HG03432 (cell line): ENCODE measurements at regions not wholly inside any gene's neighbourhood (a gene's known extent, or its start where the extent isn't known, plus 50 kb on each side); places are given as distances from the start of the nearest gene placed in this dataset.
A peak's percentile ranks its signal among the peaks of the same experiment; 100 is the strongest.

Experiments
- ATAC-seq: cut with Tn5 transposase; IDR thresholded peaks from one replicate; pipeline ENCODE4 v1.9.1; 2021; ENCODE audit warnings: mild to moderate bottlenecking, moderate library complexity; ENCODE audit not compliant: unreplicated experiment

DNA sequence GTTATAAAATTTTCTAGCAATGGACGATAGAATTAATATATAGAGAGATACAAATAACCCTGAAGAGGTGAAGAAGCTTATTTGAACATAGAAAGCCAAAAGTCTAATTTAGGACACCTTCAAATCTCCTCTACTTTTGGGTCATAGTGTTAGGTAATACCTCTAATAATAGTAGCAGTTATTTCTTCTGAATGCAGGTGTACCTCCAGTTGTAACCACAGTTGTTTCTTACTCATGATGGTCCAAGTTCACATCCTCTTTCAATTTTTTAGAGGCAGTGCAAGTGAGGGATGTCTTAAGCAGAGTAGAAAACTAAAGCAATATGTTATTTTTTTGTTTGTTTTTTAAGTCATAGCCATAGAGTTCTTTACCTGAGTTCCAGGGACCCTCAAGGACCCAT, 429.5 kb downstream of the CCDC85A start:
- peak; percentile 67 for ATAC-seq

- no peak for ATAC-seq
These were observed 430.1 kb downstream of the CCDC85A start for GRCh38 chr2:56613920-56614319.

DNA sequence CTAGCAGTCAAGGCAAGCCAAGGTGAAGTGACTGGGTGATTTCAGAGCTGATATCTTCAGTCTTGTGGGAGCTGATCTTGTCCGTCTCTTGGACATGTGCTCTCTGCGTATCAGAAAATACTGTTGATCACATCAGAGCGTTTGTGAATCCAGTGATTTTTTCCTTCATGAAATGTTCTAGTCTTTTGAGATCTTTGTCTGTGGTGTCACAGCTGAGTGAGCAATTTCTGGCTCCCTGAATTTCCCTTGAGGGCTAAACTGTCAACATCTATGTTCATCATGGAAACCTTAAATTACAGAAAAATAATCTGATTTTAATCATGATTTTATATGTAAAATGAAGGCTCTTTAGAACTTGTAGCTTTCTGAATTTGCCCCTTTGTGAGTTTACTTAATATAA, 432.0 kb downstream of the CCDC85A start:
- no peak for ATAC-seq

GRCh38 chr2:56624181-56624580, 440.4 kb downstream of the CCDC85A start:
- no peak for ATAC-seq

DNA sequence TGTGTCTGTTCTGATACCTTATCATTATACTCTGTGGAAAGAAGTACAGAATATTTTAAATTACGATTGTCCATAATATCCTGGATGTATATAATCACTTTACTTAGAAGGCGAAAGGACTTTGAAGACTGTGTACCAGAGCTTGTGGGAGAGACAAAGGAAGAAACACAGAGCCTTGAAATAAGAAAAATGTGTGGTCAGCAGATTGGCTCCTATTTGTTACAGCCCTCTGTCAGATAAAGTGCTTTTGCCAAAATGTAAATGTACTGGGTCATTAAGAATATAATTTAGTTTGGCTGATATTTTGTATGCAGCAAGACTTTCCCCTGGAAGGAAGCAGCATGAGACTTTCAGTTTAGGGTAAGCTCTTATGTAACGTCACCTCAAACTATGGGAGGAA, 443.1 kb downstream of the CCDC85A start:
- ATAC-seq = no peak

GRCh38 chr2:56630286-56630685, 446.5 kb downstream of the CCDC85A start:
- no peak for ATAC-seq

- no peak for ATAC-seq
These were observed 464.2 kb downstream of the CCDC85A start for GRCh38 chr2:56647997-56648396.

DNA sequence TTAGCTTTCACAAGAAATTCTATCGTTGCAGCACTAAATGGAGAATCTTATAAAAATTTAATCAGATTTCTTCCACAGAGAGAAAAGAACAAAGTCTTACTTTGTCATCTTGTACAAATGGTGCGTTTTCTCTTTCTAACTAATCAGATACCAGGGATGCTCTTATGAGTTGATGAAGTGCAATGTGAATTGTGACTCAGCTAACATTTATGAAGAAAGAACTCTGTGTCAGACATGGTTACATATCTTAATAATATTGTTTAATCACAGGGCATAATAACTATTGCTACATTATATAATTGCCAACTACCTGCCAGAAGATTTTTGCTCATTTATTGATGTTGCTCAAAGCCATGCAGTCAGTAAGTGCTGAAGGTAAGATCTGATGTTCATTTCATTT, 465.0 kb downstream of the CCDC85A start:
- no peak for ATAC-seq

DNA sequence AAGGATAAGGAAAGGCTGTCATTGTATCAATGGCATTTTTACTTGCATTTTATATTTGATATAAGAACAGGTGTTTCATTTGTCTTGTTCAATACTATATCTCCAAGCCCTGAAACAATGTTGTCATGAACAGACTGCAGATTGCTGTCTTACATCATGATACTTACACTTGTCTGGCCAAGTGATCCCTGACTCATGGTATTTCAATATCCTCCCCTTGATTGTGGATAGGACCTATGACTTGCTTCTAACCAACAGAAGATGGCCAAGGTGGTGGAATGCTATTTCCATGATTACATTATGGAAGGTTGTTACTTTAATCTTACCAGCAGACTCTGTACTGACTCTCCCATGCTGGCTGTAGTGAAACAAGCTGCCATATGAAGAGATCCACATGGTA, 471.1 kb downstream of the CCDC85A start:
- ATAC-seq = no peak

- ATAC-seq = no peak
These were observed 473.0 kb downstream of the CCDC85A start for GRCh38 chr2:56656826-56657225.

DNA sequence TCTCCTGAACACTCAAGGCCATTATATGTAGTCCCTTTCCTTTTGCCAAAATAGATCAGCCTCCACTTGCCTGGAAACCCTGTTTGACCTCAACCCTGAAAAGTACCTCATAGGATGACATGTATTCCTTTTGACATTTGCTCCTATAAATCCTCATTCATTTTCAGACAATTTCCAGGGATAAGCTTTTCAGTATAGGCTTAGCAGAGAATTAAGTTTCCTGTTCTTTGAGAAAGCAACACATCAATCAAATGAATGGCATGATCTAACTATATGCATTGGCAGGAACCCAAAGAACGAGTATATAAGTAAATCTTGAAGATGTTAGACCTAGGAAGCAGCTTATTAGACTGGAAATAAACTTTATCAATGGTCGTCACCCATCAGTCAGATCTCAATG, 483.0 kb downstream of the CCDC85A start:
- no peak for ATAC-seq

GRCh38 chr2:56671973-56672569, 488.3 kb downstream of the CCDC85A start:
- ATAC-seq = no peak

DNA sequence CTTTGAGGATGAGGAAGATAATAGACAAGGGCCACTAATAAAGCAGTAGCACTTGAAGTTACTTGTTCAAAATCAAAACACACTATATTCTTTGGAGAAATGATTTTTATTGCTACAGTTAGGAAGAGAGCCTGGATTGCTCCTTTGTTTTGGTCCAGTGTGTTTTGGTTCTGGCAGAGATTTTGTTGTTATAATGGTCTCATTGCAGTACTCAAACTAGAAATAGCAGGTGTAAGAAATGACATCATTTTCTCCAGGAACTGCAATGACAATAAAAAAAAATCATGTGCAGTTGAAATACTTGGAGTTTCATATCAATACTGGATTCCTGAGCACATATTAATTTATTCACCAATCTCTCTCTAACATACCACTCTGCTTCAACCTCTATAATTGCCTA, 490.3 kb downstream of the CCDC85A start:
- ATAC-seq = no peak

- no peak for ATAC-seq
These were observed 493.2 kb downstream of the CCDC85A start for GRCh38 chr2:56676966-56677365.

DNA sequence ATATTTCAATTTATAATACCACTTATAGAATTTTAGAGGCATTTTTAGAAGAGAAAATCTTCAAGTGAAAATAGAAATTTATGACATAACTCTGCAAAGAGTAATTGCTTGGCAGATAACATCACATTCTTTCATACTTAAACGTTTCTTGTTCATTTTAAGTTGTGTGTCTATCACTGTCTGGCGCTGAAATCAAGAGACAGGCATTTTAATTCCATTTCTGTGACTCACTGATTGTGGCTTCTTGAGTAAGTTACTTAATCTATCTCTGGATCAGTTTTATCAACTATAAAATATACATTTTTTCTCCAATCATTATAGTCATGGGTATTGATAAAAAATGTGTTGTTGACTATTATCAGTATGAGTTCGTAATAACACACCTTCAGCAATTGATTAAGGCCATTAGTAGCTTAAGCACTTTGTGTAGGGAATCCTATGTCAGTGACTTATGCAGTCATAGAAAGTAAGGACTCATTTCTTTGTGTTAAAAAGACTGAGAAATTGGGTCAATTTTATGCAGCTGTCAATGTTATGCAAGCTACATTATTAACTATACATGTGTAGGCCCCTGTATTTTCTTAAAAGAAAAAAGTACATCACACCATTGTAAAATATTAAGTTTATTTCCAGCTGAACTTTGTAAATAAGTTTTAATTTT, 497.3 kb downstream of the CCDC85A start:
- ATAC-seq = no peak

DNA sequence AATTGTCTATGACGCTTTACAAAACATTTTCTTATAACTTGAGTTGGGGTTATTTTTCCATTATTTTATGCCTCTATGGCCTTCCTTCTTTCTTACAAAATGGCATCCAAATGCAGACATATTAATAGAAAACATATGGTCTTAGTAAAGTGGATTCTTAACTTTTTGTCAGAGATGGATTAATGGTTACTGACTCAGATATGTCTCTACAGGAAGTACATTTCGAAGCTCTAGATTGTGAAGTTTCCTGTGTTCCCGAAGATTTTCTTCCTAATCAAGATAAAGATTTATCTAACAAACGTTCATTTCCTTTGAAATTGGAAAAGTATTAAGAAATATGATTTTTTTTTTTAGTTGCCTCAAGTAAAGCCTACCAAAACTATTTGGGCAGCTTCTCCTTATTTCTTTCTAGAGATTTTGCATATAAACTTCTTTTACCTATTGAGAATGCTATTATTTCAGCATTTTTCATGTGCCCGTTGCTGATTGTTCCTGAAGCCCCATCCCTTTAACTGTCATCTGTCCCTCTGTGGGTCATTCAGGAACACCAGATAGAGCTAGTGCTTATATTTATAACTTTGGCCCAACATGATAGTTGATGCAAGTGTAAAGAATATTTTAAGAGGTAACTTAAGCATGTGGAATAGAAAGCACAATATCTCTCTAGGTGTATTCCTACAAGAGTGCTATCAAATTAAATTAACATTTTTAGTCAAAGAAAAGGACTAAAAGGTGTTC, 498.0 kb downstream of the CCDC85A start:
- ATAC-seq = no peak

DNA sequence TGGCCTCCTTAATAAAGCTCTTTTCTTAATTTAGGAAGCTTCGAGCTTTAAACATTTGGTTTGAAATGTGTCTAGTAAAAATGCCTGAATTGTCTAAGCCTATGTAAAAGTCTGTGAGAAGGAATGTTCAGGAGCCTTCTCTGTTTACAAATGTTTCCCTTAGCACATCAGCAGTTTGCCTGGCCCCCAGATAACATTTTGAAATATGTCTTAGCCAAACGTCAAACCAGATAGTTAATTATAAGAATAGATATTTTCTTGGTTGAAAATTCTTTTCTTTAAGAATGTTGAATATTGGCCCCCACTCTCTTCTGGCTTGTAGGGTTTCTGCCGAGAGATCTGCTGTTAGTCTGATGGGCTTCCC, 498.6 kb downstream of the CCDC85A start:
- no peak for ATAC-seq

- ATAC-seq = no peak
These were observed 500.5 kb downstream of the CCDC85A start for GRCh38 chr2:56684327-56684726.

GRCh38 chr2:56685205-56685604, 501.4 kb downstream of the CCDC85A start:
- no peak for ATAC-seq

DNA sequence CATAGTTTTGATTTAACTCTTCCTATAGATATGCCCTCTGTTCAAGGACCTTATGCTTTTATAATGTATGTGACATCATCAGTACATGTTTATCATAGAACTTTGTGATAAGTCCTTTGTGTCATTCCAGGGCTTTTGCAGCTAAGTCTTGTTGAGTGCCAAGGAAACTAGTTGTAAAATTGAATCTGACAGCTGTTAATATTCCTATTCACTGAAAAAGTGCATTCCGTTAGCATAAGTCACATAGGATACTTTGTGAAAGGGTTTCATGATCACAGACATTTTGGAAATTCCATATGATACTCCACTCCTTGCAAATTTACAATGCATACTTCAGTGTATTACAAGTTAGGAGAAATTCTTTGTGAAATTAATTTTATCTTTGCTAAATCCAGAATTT, 503.4 kb downstream of the CCDC85A start:
- no peak for ATAC-seq

- no peak for ATAC-seq
These were observed 504.9 kb downstream of the CCDC85A start for GRCh38 chr2:56688661-56689060.

DNA sequence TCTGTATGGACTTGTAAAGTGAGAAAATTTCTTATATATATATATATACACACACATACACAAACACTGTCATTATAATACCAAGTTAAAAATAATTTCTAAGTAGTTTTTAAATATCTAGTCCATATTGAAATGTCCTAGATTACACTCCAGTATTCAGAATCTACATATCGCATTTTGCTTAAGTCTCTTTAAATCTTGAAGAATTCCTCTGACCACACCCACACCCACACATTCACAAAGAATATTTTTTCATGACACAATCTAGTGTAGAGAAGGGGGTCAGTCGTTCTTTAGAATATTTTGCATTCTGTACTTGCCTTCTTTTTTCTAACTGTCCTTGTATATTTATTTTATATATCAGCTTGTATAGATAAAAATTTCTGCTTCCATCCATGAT, 509.7 kb downstream of the CCDC85A start:
- ATAC-seq = no peak
